NCI-H128 (cell line): ENCODE measurements at regions not wholly inside any gene's neighbourhood (a gene's known extent, or its start where the extent isn't known, plus 50 kb on each side); places are given as distances from the start of the nearest gene placed in this dataset.
"Not testable (repeated sequence)": the region's sequence is repeated elsewhere in the genome, so short reads cannot be mapped to it uniquely, and the experiment has no call there.

Experiments used
- DNase-seq: peaks from one replicate; lab custom pipeline; 2025; ENCODE audit not compliant: unreplicated experiment; lab: John Stamatoyannopoulos, UW

DNA sequence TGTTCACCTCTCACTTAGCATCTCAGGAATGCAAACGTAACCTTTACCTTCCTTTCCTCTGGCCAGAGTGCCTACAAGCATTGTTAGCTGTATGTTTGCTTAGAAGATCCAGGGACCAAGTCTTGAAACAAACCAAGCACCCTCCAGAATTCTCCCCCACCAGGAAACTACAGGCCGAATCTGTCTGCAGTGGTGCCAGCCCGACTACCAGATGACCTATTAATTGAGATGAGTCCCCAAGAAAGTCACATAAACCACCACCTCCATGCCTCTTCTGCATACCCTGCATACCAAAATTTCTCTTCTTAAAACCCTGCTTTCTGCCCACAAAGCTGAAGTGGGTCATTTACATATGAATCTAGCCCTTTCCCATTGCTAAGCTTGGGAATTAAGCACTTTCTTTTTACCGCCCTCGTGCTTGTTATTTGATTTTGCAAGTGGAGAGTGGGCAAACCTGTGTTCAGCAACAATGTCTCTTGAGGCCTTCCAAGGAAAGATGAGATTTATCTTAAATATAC lies 1239.1 kb downstream of the CDH12 start:
- DNase-seq: no peak

DNA sequence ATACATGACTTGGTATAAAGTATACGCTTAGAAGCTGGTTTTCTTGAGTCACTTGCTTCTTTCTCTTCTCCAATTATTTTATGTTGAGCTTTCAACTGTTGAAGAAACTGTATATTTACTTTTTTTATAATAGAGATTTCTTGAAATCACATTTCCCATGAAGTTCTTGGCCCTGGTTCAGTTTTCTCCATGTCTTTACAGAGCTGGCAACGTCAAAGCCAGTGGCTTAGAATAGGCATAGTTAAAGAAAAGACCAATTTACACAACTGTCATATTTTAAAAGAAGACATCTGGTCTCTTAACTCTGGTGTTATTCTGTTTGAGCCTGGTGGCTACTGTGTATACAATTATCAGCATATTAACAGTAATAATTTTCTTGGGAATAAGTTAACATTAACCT lies 1249.3 kb downstream of the CDH12 start:
- DNase-seq: no peak

DNA sequence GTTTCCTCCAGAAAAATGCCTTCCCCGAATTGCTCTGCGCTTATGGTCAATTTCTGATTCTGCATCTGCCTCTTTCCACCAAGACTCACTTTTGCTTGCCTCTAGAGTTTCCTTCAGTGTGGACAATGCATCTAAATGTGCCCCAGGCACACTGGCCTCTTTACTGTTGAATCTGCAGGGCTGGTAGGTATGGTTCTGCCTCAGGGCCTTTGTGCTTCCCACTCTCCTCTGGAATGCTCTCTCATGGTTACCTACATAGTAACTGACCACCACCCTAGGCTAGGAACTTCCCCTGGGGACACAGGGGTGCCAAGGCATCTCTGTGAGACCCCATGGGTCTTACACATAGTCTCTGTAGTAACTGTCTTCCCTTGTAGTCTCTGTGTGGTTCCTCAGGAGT lies 1258.6 kb downstream of the CDH12 start:
- DNase-seq: no peak

DNA sequence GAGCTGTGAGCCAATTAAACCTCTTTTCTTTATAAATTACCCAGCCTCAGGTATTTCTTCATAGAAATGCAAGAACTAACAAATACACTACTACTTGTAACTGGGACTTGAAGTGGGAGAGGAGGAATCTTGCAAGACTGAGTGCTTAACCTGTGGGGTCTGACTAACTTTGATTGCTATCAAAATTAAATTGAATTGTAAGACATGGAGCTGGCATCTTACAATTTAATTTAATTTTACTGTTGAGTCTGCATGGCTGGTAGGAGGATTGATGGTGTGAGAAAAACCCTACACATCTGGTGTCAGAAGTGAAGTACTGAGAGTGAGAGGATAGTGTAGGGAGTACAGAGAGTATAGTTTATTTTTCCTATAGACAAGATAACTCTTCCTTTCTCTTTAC lies 1259.9 kb downstream of the CDH12 start:
- DNase-seq: no peak

DNA sequence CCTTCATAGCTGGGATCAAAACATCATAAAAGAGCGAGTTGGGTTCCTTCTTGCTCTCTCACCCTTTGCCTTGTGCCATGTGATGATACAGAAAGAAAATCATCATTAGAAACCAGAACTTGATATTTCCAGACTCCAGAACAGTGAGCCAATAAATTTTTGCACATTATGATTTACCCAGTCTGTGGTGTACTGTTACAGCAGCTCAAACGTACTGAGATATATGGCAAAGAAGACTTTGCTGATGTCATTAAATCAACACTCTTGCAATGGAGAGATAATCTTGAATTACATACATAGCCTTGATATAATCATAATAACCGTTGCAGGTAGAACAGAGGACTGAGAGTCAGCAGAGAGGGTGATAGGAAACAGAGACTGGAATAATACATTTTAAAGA lies 1271.6 kb downstream of the CDH12 start:
- no peak for DNase-seq

DNA sequence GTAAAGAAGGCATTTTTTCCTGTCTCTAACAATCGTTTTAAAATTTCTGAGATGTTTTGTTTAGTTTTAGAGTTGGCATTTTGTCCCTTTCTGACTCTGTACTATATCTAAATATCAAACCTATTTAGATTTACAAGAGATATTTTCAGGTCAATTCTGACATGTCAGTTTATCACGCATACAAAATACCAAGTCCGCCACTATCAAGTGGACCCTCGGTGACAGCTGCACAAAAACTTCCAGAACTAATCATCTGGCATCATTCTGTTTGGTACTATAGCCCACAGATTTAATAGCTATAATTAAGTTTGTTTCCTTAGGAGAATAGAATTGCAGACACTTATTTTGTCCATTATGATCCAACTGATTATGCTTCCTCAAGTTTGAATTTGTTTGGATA lies 1278.2 kb downstream of the CDH12 start:
- no peak for DNase-seq

DNA sequence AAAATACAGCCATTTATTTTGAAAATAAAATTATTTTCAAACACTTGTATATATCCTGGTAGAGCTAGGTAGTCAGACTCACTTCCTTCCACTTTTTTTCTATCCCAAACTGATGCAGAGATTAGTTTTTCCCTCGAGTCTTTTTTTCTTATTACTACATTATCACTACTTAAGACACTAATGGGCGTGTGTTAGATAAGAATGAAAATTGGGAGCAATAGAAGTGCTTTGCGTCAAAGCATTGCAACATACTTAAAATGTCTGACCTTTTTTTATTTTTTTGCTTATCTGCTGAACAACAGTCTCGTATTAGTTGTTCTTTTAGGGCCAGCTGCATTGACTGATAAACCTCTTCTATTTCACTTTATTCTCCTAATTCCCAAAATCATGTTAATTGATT lies 1278.7 kb downstream of the CDH12 start:
- DNase-seq: no peak

DNA sequence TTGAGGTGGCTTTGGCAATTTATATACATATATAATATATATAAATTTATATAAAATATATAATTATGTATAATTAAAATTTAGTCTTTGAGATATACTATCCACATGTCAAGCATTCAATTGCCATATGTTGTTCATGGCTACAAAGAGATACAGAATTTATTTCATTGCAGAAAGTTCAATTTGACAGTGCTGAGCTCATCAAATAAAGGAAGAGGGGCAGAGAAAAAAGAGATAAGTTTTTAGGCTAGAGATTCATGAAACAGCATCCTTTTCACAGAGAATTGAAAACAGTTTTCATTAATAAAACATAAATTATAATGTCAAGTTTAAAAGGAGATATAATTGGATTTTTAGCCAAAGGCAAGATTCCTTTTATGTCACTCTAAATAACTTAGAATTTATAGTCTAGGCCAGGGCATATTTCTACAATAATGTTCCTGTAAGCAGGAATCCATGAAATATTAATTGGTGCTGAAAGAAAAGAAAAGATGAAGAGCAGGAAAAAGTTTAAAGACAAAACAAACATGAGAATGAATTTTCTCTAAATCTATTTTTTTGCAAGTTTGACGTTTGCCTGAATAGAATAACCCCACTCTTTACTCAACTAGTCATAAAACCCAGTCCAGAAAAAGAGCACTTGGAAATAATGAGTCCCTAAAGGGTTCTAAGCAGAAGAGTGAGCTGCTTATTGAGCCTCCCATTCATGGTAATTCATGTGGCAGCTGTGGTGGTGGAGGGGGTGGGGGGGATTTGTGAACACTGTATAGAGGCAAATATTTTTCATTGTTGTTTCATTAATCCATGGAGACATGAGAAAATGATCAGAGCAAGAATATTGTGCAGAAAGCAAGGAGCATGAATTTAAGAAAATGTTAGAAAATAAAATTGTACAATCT lies 1279.5 kb downstream of the CDH12 start:
- no peak for DNase-seq

DNA sequence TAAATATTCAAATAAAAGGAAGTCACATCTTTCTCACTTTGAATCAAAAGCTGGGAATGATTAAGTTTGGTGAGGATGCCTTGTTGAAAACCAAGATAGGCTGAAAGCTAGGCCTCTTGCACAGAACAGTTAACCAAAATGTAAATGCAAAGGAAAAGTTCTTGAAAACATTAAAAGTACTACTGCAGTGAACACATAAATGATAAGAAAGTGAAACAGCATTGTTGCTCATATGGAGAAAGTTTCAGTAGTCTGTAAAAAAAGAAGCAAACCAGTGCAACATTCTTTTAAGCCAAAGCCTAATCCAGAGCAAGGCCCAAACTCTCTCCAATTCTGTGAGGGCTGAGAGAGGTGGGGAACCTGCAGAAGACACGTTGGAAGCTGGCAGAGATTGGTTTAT lies 1281.9 kb downstream of the CDH12 start:
- not testable (repeated sequence) for DNase-seq

DNA sequence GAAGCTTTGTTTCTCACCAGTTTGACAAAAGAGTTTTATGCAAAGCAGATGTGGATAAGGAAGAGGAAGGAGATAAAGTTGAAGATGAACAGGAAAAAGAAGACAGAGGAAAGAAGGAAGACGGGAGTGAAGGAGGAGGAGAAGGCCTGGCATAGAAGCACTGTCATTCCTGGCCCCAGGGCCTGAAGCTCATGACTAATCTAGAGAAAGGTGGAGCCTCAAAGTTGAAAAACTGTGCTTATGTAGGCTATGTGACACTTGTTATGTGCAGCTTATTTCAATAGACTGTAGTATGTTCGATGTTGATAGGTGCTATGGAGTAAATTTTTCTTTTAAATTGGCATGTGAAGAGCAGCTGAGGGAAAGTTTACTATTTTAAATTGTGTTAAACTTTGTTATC lies 1294.0 kb downstream of the CDH12 start:
- DNase-seq: not testable (repeated sequence)

DNA sequence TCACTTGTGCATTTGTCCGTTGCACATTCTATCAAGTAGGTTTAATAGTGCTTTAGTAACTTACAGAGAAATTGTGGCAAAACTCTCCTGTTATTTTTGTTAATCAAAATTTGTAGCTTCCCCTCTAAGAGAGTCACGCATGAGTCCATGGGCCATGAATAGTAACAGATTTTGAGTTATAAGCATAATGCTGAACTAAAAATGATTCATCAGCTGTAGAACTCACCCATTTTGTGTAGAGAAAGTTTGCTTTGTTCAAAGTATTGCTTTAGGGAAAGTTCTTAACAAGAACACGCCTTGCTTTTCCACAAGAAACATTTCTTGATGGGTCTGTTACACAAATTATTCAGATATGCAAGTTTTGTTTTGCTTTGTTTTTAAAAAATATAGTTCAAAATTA lies 1300.9 kb downstream of the CDH12 start:
- not testable (repeated sequence) for DNase-seq

DNA sequence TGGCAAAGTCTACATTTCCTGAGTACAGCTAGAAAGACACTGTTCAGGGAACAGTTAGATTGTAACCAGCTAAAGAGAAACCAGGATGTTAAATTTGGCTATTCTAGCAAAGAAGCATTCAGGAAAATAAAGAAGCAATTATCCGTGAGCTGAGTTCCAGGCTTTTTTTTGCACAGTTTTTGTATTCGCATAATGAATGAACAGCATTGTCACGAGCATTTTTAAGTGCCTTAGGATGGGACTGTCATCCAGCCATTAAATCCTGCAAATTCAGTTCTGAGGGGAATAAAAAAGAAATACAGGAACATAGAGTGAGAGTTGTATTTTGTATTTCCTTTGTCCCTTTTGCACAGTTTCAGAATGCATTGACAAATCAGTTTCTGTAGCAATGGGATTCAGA lies 1302.2 kb downstream of the CDH12 start:
- not testable (repeated sequence) for DNase-seq

DNA sequence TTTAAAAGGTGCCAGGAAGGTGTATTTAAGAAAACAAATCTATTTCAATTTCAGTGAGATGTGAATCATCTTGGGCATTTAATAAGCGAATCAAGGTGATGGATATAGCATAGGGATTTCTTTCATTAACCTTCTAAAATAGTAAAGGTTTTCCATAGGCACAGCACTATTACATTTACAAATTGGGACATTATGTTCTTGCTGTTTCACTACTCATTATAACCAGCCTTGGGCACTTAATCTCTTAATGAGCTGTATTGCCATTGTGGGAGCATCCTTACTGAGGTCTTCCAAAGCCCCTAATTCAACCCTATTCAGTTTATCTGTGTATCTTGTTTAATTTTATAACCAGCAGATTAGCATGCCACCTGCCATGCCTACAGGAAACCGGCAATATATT lies 1305.5 kb downstream of the CDH12 start:
- not testable (repeated sequence) for DNase-seq

DNA sequence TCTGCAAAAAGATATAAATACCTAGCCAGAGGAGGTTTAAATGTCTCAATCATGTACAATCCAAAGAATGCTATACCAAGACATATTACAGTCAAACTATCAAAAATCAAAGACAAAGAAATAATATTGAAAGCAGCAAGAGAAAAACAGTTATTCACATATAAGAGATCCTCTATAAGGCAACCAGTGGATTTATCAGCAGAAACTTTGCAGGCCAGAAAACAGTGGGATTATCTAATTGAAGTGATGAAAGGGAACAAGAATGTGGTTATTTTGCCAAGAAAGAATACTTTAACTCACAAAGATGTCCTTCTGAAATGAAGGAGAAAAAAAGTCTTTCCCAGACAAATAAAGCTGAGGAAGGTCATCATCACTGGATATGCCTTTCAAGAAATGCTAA lies 1318.0 kb downstream of the CDH12 start:
- DNase-seq: not testable (repeated sequence)

DNA sequence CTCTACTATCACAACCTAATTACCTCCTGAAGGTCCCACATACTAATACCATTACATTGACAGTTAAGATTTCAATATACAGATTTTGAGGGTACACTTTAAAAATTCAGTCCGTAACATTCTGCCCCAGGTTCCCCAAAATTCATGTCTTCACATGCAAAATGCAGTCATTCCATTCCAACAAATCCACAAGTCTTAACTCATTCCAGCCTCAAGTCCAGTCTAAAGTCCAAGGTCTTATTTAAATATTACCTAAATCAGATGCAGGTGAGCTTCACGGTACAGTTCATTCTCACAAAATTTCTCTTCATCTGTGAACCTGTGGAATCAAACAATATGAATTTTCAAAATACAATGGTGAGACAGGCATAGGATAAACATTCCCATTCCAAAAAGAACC lies 1332.0 kb downstream of the CDH12 start:
- not testable (repeated sequence) for DNase-seq

DNA sequence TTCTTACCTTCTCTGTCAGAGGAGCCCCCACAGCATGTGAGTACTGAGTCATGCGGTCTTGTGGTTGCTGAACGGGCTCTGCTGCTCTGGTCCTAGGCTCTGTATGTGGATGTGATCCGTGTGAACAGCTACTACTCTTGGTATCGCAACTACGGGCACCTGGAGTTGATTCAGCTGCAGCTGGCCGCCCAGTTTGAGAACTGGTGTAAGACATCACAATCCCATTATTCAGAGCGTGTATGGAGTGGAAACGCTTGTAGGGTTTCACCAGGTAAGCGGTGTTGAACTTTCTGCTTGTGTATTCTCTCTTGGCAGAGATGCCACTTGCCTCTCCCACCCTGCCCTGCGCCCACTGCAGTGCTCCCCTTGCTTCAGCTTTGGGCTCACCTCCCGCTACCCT lies 1356.2 kb downstream of the CDH12 start:
- DNase-seq: not testable (repeated sequence)

DNA sequence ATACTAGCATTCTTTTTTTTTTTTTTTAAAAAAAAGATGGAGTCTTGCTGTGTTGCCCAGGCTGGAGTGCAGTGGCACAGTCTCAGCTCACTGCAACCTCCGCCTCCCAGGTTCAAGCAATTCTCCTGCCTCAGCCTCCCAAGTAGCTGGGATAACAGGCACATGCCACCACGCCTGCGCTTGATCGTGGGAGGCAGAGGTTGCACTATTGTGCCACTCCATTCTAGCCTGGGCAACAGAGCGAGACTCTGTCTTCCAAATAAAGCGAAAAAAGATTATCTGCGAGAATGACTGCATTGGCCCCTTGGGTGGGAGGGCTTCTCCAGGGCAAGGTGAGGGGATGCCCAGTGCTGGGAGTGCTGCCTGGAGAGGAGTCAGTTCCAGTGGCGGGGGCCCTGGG lies 1357.1 kb downstream of the CDH12 start:
- DNase-seq: not testable (repeated sequence)

DNA sequence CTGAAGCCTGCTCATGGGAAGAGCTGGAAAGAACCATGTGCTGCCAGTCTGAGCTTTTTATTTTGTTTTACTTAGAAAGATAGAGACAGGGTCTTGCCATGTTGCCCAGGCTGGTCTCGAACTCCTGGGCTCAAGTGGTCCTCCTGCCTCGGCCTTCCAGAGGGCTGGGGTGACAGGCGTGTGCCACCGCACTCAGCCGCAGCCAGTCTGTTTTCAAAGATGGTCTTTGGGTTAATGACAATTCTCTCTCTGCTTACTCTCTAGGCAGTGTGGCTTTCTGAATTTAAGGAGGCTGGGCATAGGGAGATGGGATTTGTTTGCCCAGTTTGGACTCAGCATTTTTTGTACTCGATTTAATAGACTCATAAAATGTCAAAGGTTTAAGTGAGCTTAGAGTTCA lies 1357.9 kb downstream of the CDH12 start:
- DNase-seq: not testable (repeated sequence)

DNA sequence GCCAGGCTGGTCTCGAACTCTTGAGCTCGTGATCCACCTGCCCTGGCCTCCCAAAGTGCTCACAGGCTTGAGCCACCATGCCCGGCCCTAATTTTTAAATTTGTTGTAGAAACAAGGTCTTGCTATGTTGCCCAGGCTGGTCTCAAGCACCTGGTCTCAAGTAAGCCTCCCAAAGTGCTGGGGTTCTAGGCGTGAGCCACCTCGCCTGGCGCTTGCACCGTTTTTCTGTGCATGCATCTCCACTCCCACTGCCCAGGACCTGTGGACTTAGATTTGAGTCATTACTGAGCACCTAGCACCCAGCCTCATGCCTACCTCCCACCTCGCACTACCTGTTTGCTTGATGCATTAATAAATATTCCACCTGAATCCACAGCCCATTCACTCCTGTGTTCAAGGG lies 1359.1 kb downstream of the CDH12 start:
- not testable (repeated sequence) for DNase-seq

DNA sequence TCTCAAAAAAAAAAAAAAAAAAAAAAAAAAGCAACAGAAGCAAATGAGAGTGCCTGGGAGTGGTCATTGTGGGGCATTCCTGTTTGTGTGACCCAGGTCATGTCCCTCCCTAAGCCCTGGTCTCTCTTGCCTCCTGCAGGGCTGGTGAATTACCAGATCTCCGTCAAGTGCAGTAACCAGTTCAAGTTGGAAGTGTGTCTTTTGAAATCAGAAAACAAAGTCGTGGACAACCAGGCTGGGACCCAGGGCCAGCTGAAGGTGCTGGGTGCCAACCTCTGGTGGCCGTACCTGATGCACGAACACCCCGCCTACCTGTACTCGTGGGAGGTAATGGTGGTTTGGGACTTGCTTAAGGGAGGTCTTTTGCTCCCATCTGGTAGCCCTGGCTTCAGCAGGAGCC lies 1362.0 kb downstream of the CDH12 start:
- DNase-seq: not testable (repeated sequence)

DNA sequence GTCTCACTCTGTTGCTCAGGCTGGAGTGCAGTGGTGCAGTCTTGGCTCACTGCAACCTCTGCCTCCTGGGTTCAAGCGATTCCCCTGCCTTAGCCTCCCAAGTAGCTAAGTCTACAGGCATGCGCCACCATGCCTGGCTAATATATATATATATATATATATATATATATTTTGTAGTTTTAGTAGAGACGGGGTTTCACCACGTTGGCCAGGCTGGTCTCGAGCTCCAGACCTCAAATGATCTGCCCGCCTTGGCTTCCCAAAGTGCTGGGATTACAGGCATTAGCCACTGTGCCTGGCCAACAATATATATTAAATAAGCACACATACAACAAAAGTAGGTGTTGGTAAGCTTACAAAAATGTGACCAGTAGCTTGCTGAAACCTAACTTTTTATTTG lies 1364.3 kb downstream of the CDH12 start:
- not testable (repeated sequence) for DNase-seq

DNA sequence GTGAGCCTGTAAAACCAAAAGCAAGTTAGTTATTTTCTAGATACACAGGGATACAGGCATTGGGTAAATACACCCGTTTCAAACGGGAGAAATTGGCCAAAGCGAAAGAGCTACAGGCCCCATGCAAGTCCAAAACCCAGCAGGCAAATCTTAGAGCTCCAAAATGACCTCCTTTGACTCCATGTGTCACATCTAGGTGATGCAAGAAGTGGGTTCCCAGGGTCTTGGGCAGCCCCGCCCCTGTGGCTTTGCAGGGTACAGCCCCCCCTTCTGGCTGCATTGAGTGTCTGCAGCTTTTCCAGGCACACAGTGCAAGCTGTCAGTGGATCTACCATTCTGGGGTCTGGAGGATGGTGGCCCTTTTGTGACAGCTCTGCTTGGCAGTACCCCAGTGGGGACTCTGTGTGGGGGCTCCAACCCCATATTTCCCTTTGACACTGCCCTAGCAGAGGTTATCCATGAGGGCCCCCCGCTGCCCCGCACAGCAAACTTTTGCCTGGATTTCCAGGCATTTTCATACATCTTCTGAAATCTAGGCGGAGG lies 1367.6 kb downstream of the CDH12 start:
- DNase-seq: not testable (repeated sequence)
